ENCODE measurements at regions not wholly inside any gene's neighbourhood (a gene's known extent, or its start where the extent isn't known, plus 50 kb on each side); places are given as distances from the start of the nearest gene placed in this dataset.

GRCh38 chr17:13158494-13159240 is 140.8 kb upstream of the ELAC2 start:
- TF ChIP-seq, protein P1, sequence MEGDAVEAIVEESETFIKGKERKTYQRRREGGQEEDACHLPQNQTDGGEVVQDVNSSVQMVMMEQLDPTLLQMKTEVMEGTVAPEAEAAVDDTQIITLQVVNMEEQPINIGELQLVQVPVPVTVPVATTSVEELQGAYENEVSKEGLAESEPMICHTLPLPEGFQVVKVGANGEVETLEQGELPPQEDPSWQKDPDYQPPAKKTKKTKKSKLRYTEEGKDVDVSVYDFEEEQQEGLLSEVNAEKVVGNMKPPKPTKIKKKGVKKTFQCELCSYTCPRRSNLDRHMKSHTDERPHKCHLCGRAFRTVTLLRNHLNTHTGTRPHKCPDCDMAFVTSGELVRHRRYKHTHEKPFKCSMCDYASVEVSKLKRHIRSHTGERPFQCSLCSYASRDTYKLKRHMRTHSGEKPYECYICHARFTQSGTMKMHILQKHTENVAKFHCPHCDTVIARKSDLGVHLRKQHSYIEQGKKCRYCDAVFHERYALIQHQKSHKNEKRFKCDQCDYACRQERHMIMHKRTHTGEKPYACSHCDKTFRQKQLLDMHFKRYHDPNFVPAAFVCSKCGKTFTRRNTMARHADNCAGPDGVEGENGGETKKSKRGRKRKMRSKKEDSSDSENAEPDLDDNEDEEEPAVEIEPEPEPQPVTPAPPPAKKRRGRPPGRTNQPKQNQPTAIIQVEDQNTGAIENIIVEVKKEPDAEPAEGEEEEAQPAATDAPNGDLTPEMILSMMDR (IDR thresholded peaks at IDR 0.05): no peak
- H3K36me3 Mint-ChIP-seq (ENCODE audit: low read depth): no peaks in the 10 kb centered on the region
- no peak for DNase-seq
- H3K4me1 Mint-ChIP-seq (ENCODE audit: low read depth): peaks cover 15% of the 10 kb centered on the region
- H3K27ac Mint-ChIP-seq: no peak overlapping the region
- no peaks in the 10 kb centered on the region; the same call in 1 of the 2 replicates for H3K27me3 Mint-ChIP-seq (ENCODE audit: insufficient read depth)
- no peaks in the 10 kb centered on the region for H3K9me3 Mint-ChIP-seq
- no peak overlapping the region for H3K4me3 Mint-ChIP-seq

GRCh38 chr17:13157656-13158055 is 139.8 kb upstream of the ELAC2 start:
- TF ChIP-seq, protein P1 (IDR thresholded peaks at IDR 0.05): no peak
- no peaks in the 10 kb centered on the region for H3K36me3 Mint-ChIP-seq (ENCODE audit: low read depth)
- no peak overlapping the region for H3K27ac Mint-ChIP-seq
- peaks cover 24% of the 10 kb centered on the region for H3K4me1 Mint-ChIP-seq (ENCODE audit: low read depth)
- H3K4me3 Mint-ChIP-seq: no peak overlapping the region
- no peak for DNase-seq
- peaks cover under 1% of the 10 kb centered on the region; the same call in 1 of the 2 replicates for H3K27me3 Mint-ChIP-seq (ENCODE audit: insufficient read depth)
- H3K9me3 Mint-ChIP-seq: no peaks in the 10 kb centered on the region

DNA sequence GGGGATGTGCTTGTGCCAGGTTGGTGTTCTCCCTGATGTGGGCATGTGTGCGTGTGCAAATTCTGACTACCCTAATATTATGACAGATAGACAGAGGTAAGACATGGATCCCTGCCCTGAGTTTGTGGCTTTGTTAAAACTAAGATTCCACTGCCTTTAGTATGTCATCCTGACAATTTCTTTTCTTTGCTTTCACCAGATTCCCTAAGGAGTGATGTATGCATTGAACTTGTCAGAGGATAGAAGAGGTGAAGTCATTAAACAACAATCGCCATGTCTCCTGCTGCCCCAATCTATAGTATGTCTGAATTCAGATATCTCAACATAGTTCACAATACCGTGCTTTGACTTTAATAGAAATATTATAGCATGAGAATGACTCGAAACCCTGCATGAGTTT is 137.1 kb upstream of the ELAC2 start:
- no peak for DNase-seq
- Mint-ChIP-seq H3K4me3 (no peak overlapping the region), H3K36me3 (ENCODE audit: low read depth) (no peaks in the 10 kb centered on the region), H3K4me1 (ENCODE audit: low read depth) (peaks cover 28% of the 10 kb centered on the region), H3K27me3 (ENCODE audit: insufficient read depth) (peaks cover 2% of the 10 kb centered on the region; the same call in 1 of the 2 replicates), H3K27ac (no peak overlapping the region; the same call in 1 of the 2 replicates), H3K9me3 (no peaks in the 10 kb centered on the region)
- TF ChIP-seq, protein P1 (IDR thresholded peaks at IDR 0.05): no peak

- TF ChIP-seq, protein P1 (IDR thresholded peaks at IDR 0.05): no peak
- peaks cover 28% of the 10 kb centered on the region for H3K4me1 Mint-ChIP-seq (ENCODE audit: low read depth)
- DNase-seq: peak; percentile 19
- no peak overlapping the region for H3K4me3 Mint-ChIP-seq
- H3K27ac Mint-ChIP-seq: no peak overlapping the region; the same call in 1 of the 2 replicates
- peaks cover 2% of the 10 kb centered on the region; the same call in 1 of the 2 replicates for H3K27me3 Mint-ChIP-seq (ENCODE audit: insufficient read depth)
- no peaks in the 10 kb centered on the region for H3K9me3 Mint-ChIP-seq
- no peaks in the 10 kb centered on the region for H3K36me3 Mint-ChIP-seq (ENCODE audit: low read depth)
These were observed 136.6 kb upstream of the ELAC2 start for GRCh38 chr17:13154398-13154797.

- H3K36me3 Mint-ChIP-seq (ENCODE audit: low read depth): no peaks in the 10 kb centered on the region
- peak; percentile 58 for DNase-seq
- peak overlapping the region; percentile 76 for H3K27ac Mint-ChIP-seq
- peaks cover 4% of the 10 kb centered on the region; the same call in 1 of the 2 replicates for H3K27me3 Mint-ChIP-seq (ENCODE audit: insufficient read depth)
- H3K9me3 Mint-ChIP-seq: no peaks in the 10 kb centered on the region
- H3K4me3 Mint-ChIP-seq: peak overlapping the region; percentile 55
- H3K4me1 Mint-ChIP-seq (ENCODE audit: low read depth): peaks cover 28% of the 10 kb centered on the region
- TF ChIP-seq, protein P1 (IDR thresholded peaks at IDR 0.05): no peak
These were observed 135.2 kb upstream of the ELAC2 start for GRCh38 chr17:13153036-13153435.
